Suppressor macrophage treated with lipopolysaccharide for 4 hours (primary cell): ENCODE measurements at regions not wholly inside any gene's neighbourhood (a gene's known extent, or its start where the extent isn't known, plus 50 kb on each side); places are given as distances from the start of the nearest gene placed in this dataset.

Experiments
- DNase-seq: peaks from one replicate; pipeline ENCODE4 v3.0.0-alpha.2; 2020

- DNase-seq, result no peak
Measured at GRCh38 chr7:46322937-46323336, 401.9 kb upstream of the IGFBP3 start.

GRCh38 chr7:46321556-46322205, 400.6 kb upstream of the IGFBP3 start:
- DNase-seq, result no peak

- DNase-seq, result no peak
Measured at GRCh38 chr7:46320956-46321355, 399.9 kb upstream of the IGFBP3 start.

GRCh38 chr7:46319841-46320240, 398.8 kb upstream of the IGFBP3 start:
- DNase-seq, result no peak

- DNase-seq, result no peak
Measured at GRCh38 chr7:46318276-46318675, 397.2 kb upstream of the IGFBP3 start.

- DNase-seq, result no peak
Measured at GRCh38 chr7:46317256-46317655, 396.2 kb upstream of the IGFBP3 start.

GRCh38 chr7:46315891-46316290, 394.8 kb upstream of the IGFBP3 start:
- no peak for DNase-seq

- DNase-seq, result no peak
Measured at GRCh38 chr7:46301677-46302076, 380.6 kb upstream of the IGFBP3 start.

- no peak for DNase-seq
Measured at GRCh38 chr7:46297515-46297914, 376.4 kb upstream of the IGFBP3 start.

- DNase-seq, result no peak
Measured at GRCh38 chr7:46296526-46296925, 375.5 kb upstream of the IGFBP3 start.

- no peak for DNase-seq
Measured at GRCh38 chr7:46294381-46294780, 373.3 kb upstream of the IGFBP3 start.

- DNase-seq, result no peak
Measured at GRCh38 chr7:46292741-46293140, 371.7 kb upstream of the IGFBP3 start.

- DNase-seq, result no peak
Measured at GRCh38 chr7:46291601-46292150, 370.6 kb upstream of the IGFBP3 start.

GRCh38 chr7:46291050-46291438, 370.0 kb upstream of the IGFBP3 start:
- no peak for DNase-seq

- DNase-seq, result no peak
Measured at GRCh38 chr7:46290374-46291049, 369.4 kb upstream of the IGFBP3 start.

- DNase-seq, result no peak
Measured at GRCh38 chr7:46288861-46289260, 367.8 kb upstream of the IGFBP3 start.

- DNase-seq, result no peak
Measured at GRCh38 chr7:46288010-46288409, 366.9 kb upstream of the IGFBP3 start.

- DNase-seq, result no peak
Measured at GRCh38 chr7:46286957-46287356, 365.9 kb upstream of the IGFBP3 start.

- DNase-seq, result no peak
Measured at GRCh38 chr7:46286356-46286755, 365.3 kb upstream of the IGFBP3 start.

GRCh38 chr7:46285878-46286277, 364.8 kb upstream of the IGFBP3 start:
- DNase-seq, result no peak

- no peak for DNase-seq
Measured at GRCh38 chr7:46283852-46284251, 362.8 kb upstream of the IGFBP3 start.

- no peak for DNase-seq
Measured at GRCh38 chr7:46282155-46282554, 361.1 kb upstream of the IGFBP3 start.

GRCh38 chr7:46281071-46281470, 360.0 kb upstream of the IGFBP3 start:
- DNase-seq, result no peak

- DNase-seq, result no peak
Measured at GRCh38 chr7:46279290-46279689, 358.2 kb upstream of the IGFBP3 start.

- no peak for DNase-seq
Measured at GRCh38 chr7:46264646-46265045, 343.6 kb upstream of the IGFBP3 start.
